HCT116 (cell line): ENCODE measurements at regions not wholly inside any gene's neighbourhood (a gene's known extent, or its start where the extent isn't known, plus 50 kb on each side); places are given as distances from the start of the nearest gene placed in this dataset.

Experiments used
- ATAC-seq: fragments of 200-7000 bp; cut with Tn5 transposase; 2 replicates; pipeline ENCODE4 v1.9.1; 2020; ENCODE audit warnings: mild to moderate bottlenecking, moderate library complexity
- BruUV-seq: library from RNA; stranded (reverse); fragments of 400-500 nt; replicated peaks from 2 replicates; lab custom pipeline; 2021; lab: Mats Ljungman, UMichigan
- CTCF ChIA-PET: fragments of 300-600 bp; sonication (Branson Sonifier 250); formaldehyde crosslinking; loops from one replicate; lab custom pipeline; 2021; ENCODE audit warnings: antibody characterized with exemption; lab: Charles Lee
- POLR2A ChIA-PET: fragments of 300-600, 350-600 bp; sonication (Branson Sonifier 250); formaldehyde crosslinking; loops from one replicate; lab custom pipeline; 2021; ENCODE audit warnings: antibody characterized with exemption; lab: Charles Lee
- RAD21 ChIA-PET, 2 experiments: fragments of 300-600 bp; sonication (Branson Sonifier 250); formaldehyde crosslinking; loops; one replicate each; lab custom pipeline; 2023; ENCODE audit warnings: low total read pairs in 2 of 2; ENCODE audit not compliant: uncharacterized antibody in 2 of 2, unreplicated experiment in 2 of 2, low non-redundant PET in 1 of 2; lab: Charles Lee
- DNase-seq: peaks from one replicate; pipeline ENCODE4 v3.0.0-alpha.2; 2010; ENCODE audit warnings: low read depth, low spot score
- H2AFZ ChIP-seq: fragments of 200-600 bp; shearing (Covaris generic), sonication (generic); 2 replicates; pipeline ENCODE4 v1.6.1; 2017; ENCODE audit warnings: low read depth, mixed run types, mixed read lengths, antibody characterized with exemption, low read length; ENCODE audit not compliant: poor library complexity, severe bottlenecking
- H3K27ac ChIP-seq: 2 replicates; pipeline ENCODE4 v1.5.1; 2012; ENCODE audit warnings: low read depth, low read length
- H3K27me3 ChIP-seq: fragments of 200-600 bp; sonication (generic); 2 replicates; pipeline ENCODE4 v1.6.1; 2016; ENCODE audit warnings: mixed run types, low read length, mixed read lengths; ENCODE audit not compliant: insufficient read depth
- H3K36me3 ChIP-seq, 2 experiments: fragments of 200-500 bp in 1 of 2; fragments of 200-600 bp in 1 of 2; sonication (Bioruptor generic) in 1 of 2; sonication (generic) in 1 of 2; 2 replicates each; pipeline versions ENCODE4 v1.5.1 to v1.6.1; 2014 to 2016; ENCODE audit warnings: low read length in 2 of 2, inconsistent platforms in 1 of 2, mixed read lengths in 1 of 2, mixed run types in 1 of 2; ENCODE audit not compliant: insufficient read depth in 2 of 2, control insufficient read depth in 1 of 2
- H3K4me1 ChIP-seq, 2 experiments: fragments of 200-600 bp in 1 of 2; sonication (generic) in 1 of 2; 2 replicates each; pipeline versions ENCODE4 v1.5.1 to v1.6.1; 2012 to 2017; ENCODE audit warnings: low read length in 2 of 2, inconsistent platforms in 1 of 2, mild to moderate bottlenecking in 1 of 2, mixed read lengths in 1 of 2, mixed run types in 1 of 2, moderate library complexity in 1 of 2; ENCODE audit not compliant: insufficient read depth in 2 of 2, control insufficient read depth in 1 of 2
- H3K4me2 ChIP-seq: fragments of 200-600 bp; sonication (generic); 2 replicates; pipeline ENCODE4 v1.6.1; 2017; ENCODE audit warnings: mixed run types, low read length, mixed read lengths
- H3K4me3 ChIP-seq, 2 experiments: fragments of 200-600 bp in 1 of 2; sonication (generic) in 1 of 2; replicated peaks in 1 of 2; 2 replicates each; pipeline ENCODE4 v1.5.1; 2011 to 2016; ENCODE audit warnings: low read length in 2 of 2, control low read depth in 1 of 2, low read depth in 1 of 2, mild to moderate bottlenecking in 1 of 2, mixed read lengths in 1 of 2, mixed run types in 1 of 2
- H3K79me2 ChIP-seq: fragments of 200-600 bp; sonication (generic); 2 replicates; pipeline ENCODE4 v1.6.1; 2017; ENCODE audit warnings: mild to moderate bottlenecking, mixed run types, low read length, moderate library complexity, mixed read lengths; ENCODE audit not compliant: insufficient read depth
- H3K9ac ChIP-seq: fragments of 200-600 bp; sonication (generic); 2 replicates; pipeline ENCODE4 v1.6.1; 2016; ENCODE audit warnings: low read length, mixed read lengths
- H3K9me2 ChIP-seq: fragments of 200-600 bp; sonication (generic), shearing (Covaris generic); 2 replicates; pipeline ENCODE4 v1.6.1; 2017; ENCODE audit warnings: mixed run types, mild to moderate bottlenecking, moderate library complexity; ENCODE audit not compliant: insufficient read depth
- H3K9me3 ChIP-seq, 2 experiments: fragments of 200-500 bp in 1 of 2; fragments of 200-600 bp in 1 of 2; sonication (Bioruptor generic) in 1 of 2; sonication (generic) in 1 of 2; 2 replicates each; pipeline ENCODE4 v1.6.1; 2014 to 2017; ENCODE audit warnings: low read length in 2 of 2, mixed read lengths in 2 of 2, inconsistent platforms in 1 of 2, low read depth in 1 of 2, mild to moderate bottlenecking in 1 of 2, mixed run types in 1 of 2, moderate library complexity in 1 of 2; ENCODE audit not compliant: control insufficient read depth in 1 of 2, insufficient read depth in 1 of 2
- H4K20me1 ChIP-seq: fragments of 200-600 bp; sonication (generic), shearing (Covaris generic); 2 replicates; pipeline ENCODE4 v1.6.1; 2017; ENCODE audit warnings: mixed run types, mild to moderate bottlenecking, moderate library complexity; ENCODE audit not compliant: insufficient read depth
- CBX3 ChIP-seq: IDR thresholded peaks from 2 replicates; pipeline ENCODE4 v1.6.1; 2012; ENCODE audit warnings: low read depth
- CEBPB ChIP-seq: IDR thresholded peaks from 2 replicates; pipeline ENCODE4 v1.6.1; 2012; ENCODE audit warnings: low read depth
- ELF1 ChIP-seq: IDR thresholded peaks from 2 replicates; pipeline ENCODE4 v1.6.1; 2012; ENCODE audit warnings: low read depth, borderline replicate concordance
- FOSL1 ChIP-seq: IDR thresholded peaks from 2 replicates; pipeline ENCODE4 v1.6.1; 2012; ENCODE audit warnings: low read depth
- JUND ChIP-seq: IDR thresholded peaks from 2 replicates; pipeline ENCODE4 v1.6.1; 2012
- POLR2AphosphoS5 ChIP-seq: IDR thresholded peaks from 2 replicates; pipeline ENCODE4 v1.6.1; 2011; ENCODE audit warnings: mild to moderate bottlenecking, low read depth, low read length, moderate library complexity
- RAD21 ChIP-seq: IDR thresholded peaks from 2 replicates; pipeline ENCODE4 v1.6.1; 2012; ENCODE audit warnings: low read depth, mild to moderate bottlenecking
- REST ChIP-seq: IDR thresholded peaks from 2 replicates; pipeline ENCODE4 v1.6.1; 2012; ENCODE audit warnings: low read depth
- SIN3A ChIP-seq: IDR thresholded peaks from 2 replicates; pipeline ENCODE4 v1.6.1; 2012; ENCODE audit warnings: low read depth
- SP1 ChIP-seq: IDR thresholded peaks from 2 replicates; pipeline ENCODE4 v1.6.1; 2012; ENCODE audit warnings: low read depth
- SRF ChIP-seq: IDR thresholded peaks from 2 replicates; pipeline ENCODE4 v1.6.1; 2012; ENCODE audit warnings: low read depth
- TCF7L2 ChIP-seq: IDR thresholded peaks from 2 replicates; pipeline ENCODE4 v1.7.0; 2011; ENCODE audit warnings: borderline replicate concordance, inconsistent platforms; ENCODE audit not compliant: insufficient read depth, insufficient read length; ENCODE audit errors: extremely low read depth
- ZBTB33 ChIP-seq: IDR thresholded peaks from 2 replicates; pipeline ENCODE4 v1.6.1; 2011; ENCODE audit warnings: mild to moderate bottlenecking, low read length, moderate library complexity; ENCODE audit not compliant: insufficient replicate concordance; ENCODE audit errors: extremely low read depth
- ZNF274 ChIP-seq: fragments of 200-500 bp; sonication (Bioruptor generic); IDR thresholded peaks from 2 replicates; pipeline ENCODE4 v1.6.1; 2014; ENCODE audit warnings: mild to moderate bottlenecking, low read depth, low read length, inconsistent platforms
- intact Hi-C: fragments of 100-400 bp; cut with micrococcal nuclease; formaldehyde crosslinking; loops from 2 replicates; pipeline ENCODE4 v1.10.0; 2022
- TF ChIP-seq, protein P1 (sequence below): IDR thresholded peaks from 2 replicates; pipeline ENCODE4 v1.6.1; 2012
- TF ChIP-seq, protein P2 (sequence below): IDR thresholded peaks from 2 replicates; pipeline ENCODE4 v1.6.1; 2012
- TF ChIP-seq, protein P3 (sequence below), 3 experiments: fragments of 200-600 bp in 1 of 3; sonication (generic) in 1 of 3; IDR thresholded peaks in 2 of 3; conservative IDR thresholded peaks in 1 of 3; 2 replicates each; pipeline ENCODE4 v1.5.1; 2012 to 2017; ENCODE audit warnings: low read depth in 2 of 3, low read length in 2 of 3, antibody characterized with exemption in 1 of 3, borderline replicate concordance in 1 of 3, control low read depth in 1 of 3, mild to moderate bottlenecking in 1 of 3, mixed read lengths in 1 of 3, mixed run types in 1 of 3, moderate library complexity in 1 of 3; ENCODE audit not compliant: insufficient read depth in 1 of 3

GRCh38 chr21:38878379-38879179, 72.8 kb downstream of the ETS2 start:
- no peaks in the 10 kb centered on the region for H3K27me3 ChIP-seq
- H3K9ac ChIP-seq: no peak overlapping the region
- intact Hi-C loops: no loop called here
- BruUV-seq: no TSS peak
- ATAC-seq (no peak), DNase-seq (no peak)
- no peak for TF ChIP-seq ZBTB33
- TF ChIP-seq ZNF274: no peak
- no peak for TF ChIP-seq CBX3
- no peak for TF ChIP-seq CEBPB
- TF ChIP-seq SP1: no peak
- TF ChIP-seq, protein P1, sequence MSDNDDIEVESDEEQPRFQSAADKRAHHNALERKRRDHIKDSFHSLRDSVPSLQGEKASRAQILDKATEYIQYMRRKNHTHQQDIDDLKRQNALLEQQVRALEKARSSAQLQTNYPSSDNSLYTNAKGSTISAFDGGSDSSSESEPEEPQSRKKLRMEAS: no peak
- TF ChIP-seq ELF1: no peak
- no peak for TF ChIP-seq FOSL1
- TF ChIP-seq, protein P2, sequence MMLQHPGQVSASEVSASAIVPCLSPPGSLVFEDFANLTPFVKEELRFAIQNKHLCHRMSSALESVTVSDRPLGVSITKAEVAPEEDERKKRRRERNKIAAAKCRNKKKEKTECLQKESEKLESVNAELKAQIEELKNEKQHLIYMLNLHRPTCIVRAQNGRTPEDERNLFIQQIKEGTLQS: no peak
- TF ChIP-seq RAD21: no peak
- no peak for TF ChIP-seq JUND
- no peak for TF ChIP-seq SRF
- TF ChIP-seq POLR2AphosphoS5: no peak
- TF ChIP-seq, protein P3, sequence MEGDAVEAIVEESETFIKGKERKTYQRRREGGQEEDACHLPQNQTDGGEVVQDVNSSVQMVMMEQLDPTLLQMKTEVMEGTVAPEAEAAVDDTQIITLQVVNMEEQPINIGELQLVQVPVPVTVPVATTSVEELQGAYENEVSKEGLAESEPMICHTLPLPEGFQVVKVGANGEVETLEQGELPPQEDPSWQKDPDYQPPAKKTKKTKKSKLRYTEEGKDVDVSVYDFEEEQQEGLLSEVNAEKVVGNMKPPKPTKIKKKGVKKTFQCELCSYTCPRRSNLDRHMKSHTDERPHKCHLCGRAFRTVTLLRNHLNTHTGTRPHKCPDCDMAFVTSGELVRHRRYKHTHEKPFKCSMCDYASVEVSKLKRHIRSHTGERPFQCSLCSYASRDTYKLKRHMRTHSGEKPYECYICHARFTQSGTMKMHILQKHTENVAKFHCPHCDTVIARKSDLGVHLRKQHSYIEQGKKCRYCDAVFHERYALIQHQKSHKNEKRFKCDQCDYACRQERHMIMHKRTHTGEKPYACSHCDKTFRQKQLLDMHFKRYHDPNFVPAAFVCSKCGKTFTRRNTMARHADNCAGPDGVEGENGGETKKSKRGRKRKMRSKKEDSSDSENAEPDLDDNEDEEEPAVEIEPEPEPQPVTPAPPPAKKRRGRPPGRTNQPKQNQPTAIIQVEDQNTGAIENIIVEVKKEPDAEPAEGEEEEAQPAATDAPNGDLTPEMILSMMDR (IDR thresholded peaks at IDR 0.05 in 2 of 3, conservative IDR thresholded peaks at IDR 0.05 in 1 of 3; ENCODE audit: borderline replicate concordance in 1 of 3, insufficient read depth in 1 of 3, low read depth in 2 of 3, low read length in 2 of 3): no peak
- TF ChIP-seq TCF7L2: no peak
- no peak for TF ChIP-seq REST
- TF ChIP-seq SIN3A: no peak
- ChIA-PET CTCF (no interaction called here), RAD21 (no interaction called here), POLR2A (no interaction called here)
- no peak overlapping the region for H2AFZ ChIP-seq
- no peak overlapping the region for H3K27ac ChIP-seq
- no peaks in the 10 kb centered on the region for H3K36me3 ChIP-seq
- no peaks in the 10 kb centered on the region for H3K9me2 ChIP-seq
- H4K20me1 ChIP-seq: no peaks in the 10 kb centered on the region
- H3K4me3 ChIP-seq: no peak overlapping the region
- no peaks in the 10 kb centered on the region for H3K9me3 ChIP-seq
- no peak overlapping the region for H3K4me2 ChIP-seq
- H3K4me1 ChIP-seq: no peaks in the 10 kb centered on the region
- no peaks in the 10 kb centered on the region for H3K79me2 ChIP-seq
